HCT116 (cell line): ENCODE measurements at regions not wholly inside any gene's neighbourhood (a gene's known extent, or its start where the extent isn't known, plus 50 kb on each side); places are given as distances from the start of the nearest gene placed in this dataset.
"Not testable (repeated sequence)": the region's sequence is repeated elsewhere in the genome, so short reads cannot be mapped to it uniquely, and the experiment has no call there.

Experiments
- CTCF ChIP-seq, 3 experiments: fragments of 200-600 bp in 1 of 3; sonication (generic) in 1 of 3; IDR thresholded peaks in 2 of 3; conservative IDR thresholded peaks in 1 of 3; 2 replicates each; pipeline ENCODE4 v1.5.1; 2012 to 2017; ENCODE audit warnings: low read depth in 2 of 3, low read length in 2 of 3, antibody characterized with exemption in 1 of 3, borderline replicate concordance in 1 of 3, control low read depth in 1 of 3, mild to moderate bottlenecking in 1 of 3, mixed read lengths in 1 of 3, mixed run types in 1 of 3, moderate library complexity in 1 of 3; ENCODE audit not compliant: insufficient read depth in 1 of 3
- POLR2A ChIP-seq: IDR thresholded peaks from 2 replicates; pipeline ENCODE4 v1.7.0; 2011; ENCODE audit warnings: borderline replicate concordance; ENCODE audit not compliant: insufficient read depth, insufficient read length; ENCODE audit errors: extremely low read depth
- POLR2AphosphoS5 ChIP-seq: IDR thresholded peaks from 2 replicates; pipeline ENCODE4 v1.6.1; 2011; ENCODE audit warnings: mild to moderate bottlenecking, low read depth, low read length, moderate library complexity
- RAD21 ChIP-seq: IDR thresholded peaks from 2 replicates; pipeline ENCODE4 v1.6.1; 2012; ENCODE audit warnings: low read depth, mild to moderate bottlenecking
- SP1 ChIP-seq: IDR thresholded peaks from 2 replicates; pipeline ENCODE4 v1.6.1; 2012; ENCODE audit warnings: low read depth
- SRF ChIP-seq: IDR thresholded peaks from 2 replicates; pipeline ENCODE4 v1.6.1; 2012; ENCODE audit warnings: low read depth
- TCF7L2 ChIP-seq: IDR thresholded peaks from 2 replicates; pipeline ENCODE4 v1.7.0; 2011; ENCODE audit warnings: borderline replicate concordance, inconsistent platforms; ENCODE audit not compliant: insufficient read depth, insufficient read length; ENCODE audit errors: extremely low read depth

- not testable (repeated sequence) for TF ChIP-seq CTCF (IDR thresholded peaks at IDR 0.05 in 2 of 3, conservative IDR thresholded peaks at IDR 0.05 in 1 of 3; ENCODE audit: borderline replicate concordance in 1 of 3, insufficient read depth in 1 of 3, low read depth in 2 of 3, low read length in 2 of 3); POLR2A; SP1; POLR2AphosphoS5; TCF7L2; SRF; RAD21
Measured at GRCh38 chr2:91574255-91574654, 2882.8 kb downstream of the RPIA start.
